ENCODE measurements at regions not wholly inside any gene's neighbourhood (a gene's known extent, or its start where the extent isn't known, plus 50 kb on each side); places are given as distances from the start of the nearest gene placed in this dataset.

DNA sequence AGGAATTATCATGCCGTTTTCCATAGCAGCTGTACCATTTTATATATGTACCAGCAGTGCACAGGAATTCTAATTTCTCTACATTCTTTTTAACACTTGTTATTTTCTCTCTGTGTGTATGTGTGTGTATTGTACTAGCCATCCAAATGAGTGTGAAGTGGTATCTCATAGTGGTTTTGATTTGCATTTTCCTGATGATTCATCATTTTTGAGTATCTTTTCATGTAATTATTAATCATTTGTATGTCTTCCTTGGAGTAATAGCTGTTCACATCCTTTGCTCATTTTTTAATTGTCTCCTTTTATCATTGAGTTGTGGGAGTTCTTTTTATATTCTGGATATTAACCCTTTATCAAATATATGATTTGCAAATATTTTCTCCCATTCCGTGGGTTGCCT is 95.6 kb upstream of the MANSC4 start:
- no peak for TF ChIP-seq POLR2A (IDR thresholded peaks at IDR 0.05)
- TF ChIP-seq, protein P1, sequence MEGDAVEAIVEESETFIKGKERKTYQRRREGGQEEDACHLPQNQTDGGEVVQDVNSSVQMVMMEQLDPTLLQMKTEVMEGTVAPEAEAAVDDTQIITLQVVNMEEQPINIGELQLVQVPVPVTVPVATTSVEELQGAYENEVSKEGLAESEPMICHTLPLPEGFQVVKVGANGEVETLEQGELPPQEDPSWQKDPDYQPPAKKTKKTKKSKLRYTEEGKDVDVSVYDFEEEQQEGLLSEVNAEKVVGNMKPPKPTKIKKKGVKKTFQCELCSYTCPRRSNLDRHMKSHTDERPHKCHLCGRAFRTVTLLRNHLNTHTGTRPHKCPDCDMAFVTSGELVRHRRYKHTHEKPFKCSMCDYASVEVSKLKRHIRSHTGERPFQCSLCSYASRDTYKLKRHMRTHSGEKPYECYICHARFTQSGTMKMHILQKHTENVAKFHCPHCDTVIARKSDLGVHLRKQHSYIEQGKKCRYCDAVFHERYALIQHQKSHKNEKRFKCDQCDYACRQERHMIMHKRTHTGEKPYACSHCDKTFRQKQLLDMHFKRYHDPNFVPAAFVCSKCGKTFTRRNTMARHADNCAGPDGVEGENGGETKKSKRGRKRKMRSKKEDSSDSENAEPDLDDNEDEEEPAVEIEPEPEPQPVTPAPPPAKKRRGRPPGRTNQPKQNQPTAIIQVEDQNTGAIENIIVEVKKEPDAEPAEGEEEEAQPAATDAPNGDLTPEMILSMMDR (IDR thresholded peaks at IDR 0.05) = no peak
